ENCODE measurements at regions not wholly inside any gene's neighbourhood (a gene's known extent, or its start where the extent isn't known, plus 50 kb on each side); places are given as distances from the start of the nearest gene placed in this dataset.

- H3K14ac ChIP-seq (ENCODE audit: low read length), result no peak overlapping the region
- no peak overlapping the region for H3K9ac ChIP-seq (ENCODE audit: low read length)
- no peak overlapping the region for H4K91ac ChIP-seq (ENCODE audit: low read depth, low read length)
- no peak for DNase-seq
- H3K27ac ChIP-seq (ENCODE audit: low read depth, low read length), result no peak overlapping the region
- no peak overlapping the region for H3K4me3 ChIP-seq (ENCODE audit: low read depth, low read length)
- no peaks in the 10 kb centered on the region for H3K27me3 ChIP-seq (ENCODE audit: insufficient read depth, low read length)
- H3K9me3 ChIP-seq (ENCODE audit: insufficient read depth, low read depth, low read length), result no peaks in the 10 kb centered on the region
- no peaks in the 10 kb centered on the region for H3K79me1 ChIP-seq (ENCODE audit: low read length)
- no peak overlapping the region for H3K4ac ChIP-seq (ENCODE audit: low read depth, low read length)
- no peak overlapping the region for H3K4me2 ChIP-seq (ENCODE audit: low read length)
- H3K4me1 ChIP-seq (ENCODE audit: control insufficient read depth in 1 of 2, insufficient read depth in 2 of 2, low read length in 2 of 2), result no peaks in the 10 kb centered on the region
- H2AFZ ChIP-seq (ENCODE audit: insufficient read depth, low read length, poor library complexity), result no peak overlapping the region
- H2BK120ac ChIP-seq (ENCODE audit: insufficient read depth, low read length, poor library complexity), result no peak overlapping the region
- H2BK5ac ChIP-seq (ENCODE audit: low read depth, low read length, poor library complexity), result no peak overlapping the region
- H3K23ac ChIP-seq (ENCODE audit: low read length), result no peak overlapping the region
- H4K12ac ChIP-seq (ENCODE audit: low read depth, low read length), result no peak overlapping the region
- no CpG with 5 or more reads among the region's 4 CpGs for WGBS (ENCODE audit: extremely low coverage, insufficient coverage, insufficient read length)
- no peak overlapping the region for H4K8ac ChIP-seq (ENCODE audit: low read depth, low read length)
- H2BK12ac ChIP-seq (ENCODE audit: low read length), result no peak overlapping the region
- no peaks in the 10 kb centered on the region for H3K79me2 ChIP-seq (ENCODE audit: control insufficient read depth, insufficient read depth, low read length, poor library complexity)
- no peak overlapping the region for H3K18ac ChIP-seq (ENCODE audit: low read length)
- no peak overlapping the region for H2AK5ac ChIP-seq (ENCODE audit: low read length)
- H3K36me3 ChIP-seq (ENCODE audit: control insufficient read depth in 1 of 2, insufficient read depth in 2 of 2, low read length in 2 of 2), result no peaks in the 10 kb centered on the region
Measured at GRCh38 chr4:102451266-102451665, 49.9 kb upstream of the NFKB1 start.

Measured in trophoblast cell (in vitro differentiated cells and primary cell).